GM23338 (cell line): ENCODE measurements at regions not wholly inside any gene's neighbourhood (a gene's known extent, or its start where the extent isn't known, plus 50 kb on each side); places are given as distances from the start of the nearest gene placed in this dataset.

Experiments
- ATAC-seq: fragments of 200-7000 bp; cut with Tn5 transposase; 3 replicates; pipeline ENCODE4 v1.9.1; 2020
- DNase-seq: peaks from one replicate; pipeline ENCODE4 v3.0.0-alpha.2; 2015; ENCODE audit warnings: low spot score
- H2AFZ ChIP-seq: fragments of 200-600 bp; sonication (generic); 2 replicates; pipeline ENCODE4 v1.8.0; 2016; ENCODE audit warnings: antibody characterized with exemption, mild to moderate bottlenecking, moderate library complexity
- H3F3A ChIP-seq: fragments of 200-600 bp; sonication (generic); replicated peaks from 2 replicates; pipeline ENCODE4 v1.8.0; 2017; ENCODE audit warnings: antibody characterized with exemption, mixed run types, low read depth
- H3K27ac ChIP-seq: fragments of 200-600 bp; sonication (generic); 2 replicates; pipeline ENCODE4 v1.6.1; 2016; ENCODE audit warnings: low read depth
- H3K27me3 ChIP-seq: fragments of 200-600 bp; sonication (generic); 2 replicates; pipeline ENCODE4 v1.8.0; 2016; ENCODE audit warnings: mild to moderate bottlenecking, mixed run types, moderate library complexity; ENCODE audit not compliant: insufficient read depth
- H3K36me3 ChIP-seq: fragments of 200-600 bp; sonication (generic); 2 replicates; pipeline ENCODE4 v1.8.0; 2016; ENCODE audit warnings: mild to moderate bottlenecking; ENCODE audit not compliant: insufficient read depth
- H3K4me1 ChIP-seq: fragments of 200-600 bp; sonication (generic); 2 replicates; pipeline ENCODE4 v1.8.0; 2016; ENCODE audit warnings: mild to moderate bottlenecking, moderate library complexity; ENCODE audit not compliant: insufficient read depth
- H3K4me2 ChIP-seq: fragments of 200-600 bp; sonication (generic); 2 replicates; pipeline ENCODE4 v1.7.1; 2017; ENCODE audit warnings: mixed run types
- H3K4me3 ChIP-seq: fragments of 200-600 bp; sonication (generic); 2 replicates; pipeline ENCODE4 v1.6.1; 2016; ENCODE audit warnings: mixed run types
- H3K79me2 ChIP-seq: fragments of 200-600 bp; sonication (generic); replicated peaks from 2 replicates; pipeline ENCODE4 v1.8.0; 2017; ENCODE audit warnings: mild to moderate bottlenecking; ENCODE audit not compliant: insufficient read depth
- H3K9me2 ChIP-seq: fragments of 200-600 bp; sonication (generic); 2 replicates; pipeline ENCODE4 v1.8.0; 2017; ENCODE audit not compliant: insufficient read depth
- H4K20me1 ChIP-seq: fragments of 200-600 bp; sonication (generic); replicated peaks from 2 replicates; pipeline ENCODE4 v1.8.0; 2017; ENCODE audit warnings: mild to moderate bottlenecking; ENCODE audit not compliant: insufficient read depth
- H3K27ac Mint-ChIP-seq: 2 replicates; pipeline ENCODE4 v1.8.0; 2020; ENCODE audit warnings: inconsistent platforms, mild to moderate bottlenecking, moderate library complexity, mixed read lengths
- H3K27me3 Mint-ChIP-seq: 3 replicates; pipeline ENCODE4 v1.8.0; 2022; ENCODE audit warnings: low read depth, mild to moderate bottlenecking, moderate library complexity, mixed read lengths, inconsistent platforms; ENCODE audit not compliant: insufficient read depth, poor library complexity
- H3K36me3 Mint-ChIP-seq: 3 replicates; pipeline ENCODE4 v1.8.0; 2021; ENCODE audit warnings: low read depth, mild to moderate bottlenecking, inconsistent platforms, moderate library complexity, mixed read lengths
- H3K4me1 Mint-ChIP-seq: 3 replicates; pipeline ENCODE4 v1.8.0; 2020; ENCODE audit warnings: mild to moderate bottlenecking, inconsistent platforms, mixed read lengths
- H3K4me3 Mint-ChIP-seq: 3 replicates; pipeline ENCODE4 v1.8.0; 2021; ENCODE audit warnings: moderate library complexity, mild to moderate bottlenecking, inconsistent platforms, mixed read lengths
- H3K9me3 Mint-ChIP-seq: 3 replicates; pipeline ENCODE4 v1.8.0; 2020; ENCODE audit warnings: moderate library complexity, mild to moderate bottlenecking, inconsistent platforms, mixed read lengths
- CTCF ChIP-seq, 2 experiments: fragments of 200-600 bp in 1 of 2; sonication (generic) in 1 of 2; conservative IDR thresholded peaks; 2 replicates each; pipeline versions ENCODE4 v1.5.1 to v1.6.1; 2016 to 2017; ENCODE audit warnings: antibody characterized with exemption in 2 of 2, low read depth in 2 of 2, mild to moderate bottlenecking in 2 of 2, moderate library complexity in 1 of 2
- ETS1 ChIP-seq: IDR thresholded peaks from 2 replicates; pipeline ENCODE4 v1.6.1; 2016; ENCODE audit warnings: antibody characterized with exemption
- EZH2 ChIP-seq: fragments of 200-600 bp; sonication (generic); IDR thresholded peaks from one replicate; pipeline ENCODE4 v1.8.0; 2017; ENCODE audit warnings: antibody characterized with exemption, mild to moderate bottlenecking, low read depth; ENCODE audit not compliant: unreplicated experiment
- NANOG ChIP-seq: IDR thresholded peaks from 2 replicates; pipeline ENCODE4 v1.6.1; 2016; ENCODE audit warnings: antibody characterized with exemption, borderline replicate concordance
- REST ChIP-seq: IDR thresholded peaks from one replicate; pipeline ENCODE4 v1.6.1; 2018; ENCODE audit warnings: antibody characterized with exemption; ENCODE audit not compliant: unreplicated experiment
- STAT1 ChIP-seq: IDR thresholded peaks from one replicate; pipeline ENCODE4 v1.6.1; 2016; ENCODE audit warnings: antibody characterized with exemption; ENCODE audit not compliant: unreplicated experiment
- ZNF114 ChIP-seq: fragments of 250-450 bp; sonication (Bioruptor Pico); IDR thresholded peaks from 2 replicates; pipeline ENCODE4 v1.5.0; 2020; ENCODE audit warnings: mild to moderate bottlenecking, moderate library complexity
- ZNF331 ChIP-seq: fragments of 250-450 bp; sonication (Bioruptor Pico); IDR thresholded peaks from 2 replicates; pipeline ENCODE4 v1.5.0; 2020; ENCODE audit warnings: low read depth, mild to moderate bottlenecking, moderate library complexity

GRCh38 chr15:47514200-47514652, 203.1 kb upstream of the SEMA6D start (continued):
- TF ChIP-seq CTCF (conservative IDR thresholded peaks at IDR 0.05; ENCODE audit: low read depth in 2 of 2) (no peak), ZNF331 (CRISPR knock-in tag) (no peak), NANOG (no peak), ZNF114 (CRISPR knock-in tag) (no peak), STAT1 (no peak)

- no peak overlapping the region for H3K4me3 Mint-ChIP-seq
- TF ChIP-seq ZNF331 (CRISPR knock-in tag) (no peak), ETS1 (no peak), NANOG (no peak)
- no peaks in the 10 kb centered on the region for H3F3A ChIP-seq
- no peaks in the 10 kb centered on the region for H3K36me3 Mint-ChIP-seq
- no peak overlapping the region for H3K4me3 ChIP-seq
- H3K4me1 Mint-ChIP-seq, result no peaks in the 10 kb centered on the region
- no peaks in the 10 kb centered on the region for H3K4me1 ChIP-seq
- H3K36me3 ChIP-seq, result no peaks in the 10 kb centered on the region
- H2AFZ ChIP-seq, result no peak overlapping the region
- H3K27me3 ChIP-seq, result no peaks in the 10 kb centered on the region
- ATAC-seq (no peak), DNase-seq (no peak)
- no peaks in the 10 kb centered on the region for H3K79me2 ChIP-seq
- no peak overlapping the region for H3K4me2 ChIP-seq
- no peaks in the 10 kb centered on the region for H3K27me3 Mint-ChIP-seq
- H4K20me1 ChIP-seq, result no peaks in the 10 kb centered on the region
- H3K27ac ChIP-seq, result no peak overlapping the region
- H3K27ac Mint-ChIP-seq, result no peak overlapping the region
- H3K9me2 ChIP-seq, result peaks cover 5% of the 10 kb centered on the region
- H3K9me3 Mint-ChIP-seq, result no peaks in the 10 kb centered on the region; the same call in 2 of the 3 replicates
These were observed 200.7 kb upstream of the SEMA6D start for GRCh38 chr15:47516558-47516957.

- H3K4me2 ChIP-seq, result no peak overlapping the region
- Mint-ChIP-seq H3K9me3 (no peaks in the 10 kb centered on the region; the same call in 2 of the 3 replicates), H3K36me3 (no peaks in the 10 kb centered on the region), H3K27ac (no peak overlapping the region), H3K4me1 (no peaks in the 10 kb centered on the region), H3K4me3 (no peak overlapping the region), H3K27me3 (no peaks in the 10 kb centered on the region)
- no peaks in the 10 kb centered on the region for H3F3A ChIP-seq
- DNase-seq (no peak), ATAC-seq (no peak)
- no peaks in the 10 kb centered on the region for H3K4me1 ChIP-seq
- no peaks in the 10 kb centered on the region for H3K27me3 ChIP-seq
- no peaks in the 10 kb centered on the region for H3K36me3 ChIP-seq
- H3K27ac ChIP-seq, result no peak overlapping the region
- H3K4me3 ChIP-seq, result no peak overlapping the region
- H4K20me1 ChIP-seq, result no peaks in the 10 kb centered on the region
- peaks cover 7% of the 10 kb centered on the region for H3K9me2 ChIP-seq
- no peak overlapping the region for H2AFZ ChIP-seq
- H3K79me2 ChIP-seq, result no peaks in the 10 kb centered on the region
- TF ChIP-seq REST (no peak), EZH2 (no peak)
These were observed 200.3 kb upstream of the SEMA6D start for GRCh38 chr15:47516972-47517371.
